Stimulated activated CD8-positive, alpha-beta memory T cell treated with anti-CD3 and anti-CD28 coated beads, Interleukin-4, amount 100 ng/mL, for 24 hours (primary cell): ENCODE measurements at regions not wholly inside any gene's neighbourhood (a gene's known extent, or its start where the extent isn't known, plus 50 kb on each side); places are given as distances from the start of the nearest gene placed in this dataset.

Experiments
- DNase-seq: peaks from one replicate; pipeline ENCODE4 v3.0.0-alpha.2; 2020; ENCODE audit warnings: low read depth

GRCh38 chr11:112465433-112466024 lies 204.9 kb upstream of the PLET1 start:
- no peak for DNase-seq

GRCh38 chr11:112467721-112468120 lies 207.1 kb upstream of the PLET1 start:
- DNase-seq, result no peak

GRCh38 chr11:112469376-112469775 lies 208.7 kb upstream of the PLET1 start:
- no peak for DNase-seq

GRCh38 chr11:112470355-112470754 lies 209.7 kb upstream of the PLET1 start:
- no peak for DNase-seq

- no peak for DNase-seq
Observed at GRCh38 chr11:112471731-112472130, 211.1 kb upstream of the PLET1 start.

- DNase-seq, result no peak
Observed at GRCh38 chr11:112477152-112477551, 216.5 kb upstream of the PLET1 start.

GRCh38 chr11:112477581-112478317 lies 217.1 kb upstream of the PLET1 start:
- no peak for DNase-seq

GRCh38 chr11:112478806-112479205 lies 218.1 kb upstream of the PLET1 start:
- no peak for DNase-seq

GRCh38 chr11:112481431-112481830 lies 220.8 kb upstream of the PLET1 start:
- no peak for DNase-seq

GRCh38 chr11:112481893-112482292 lies 221.2 kb upstream of the PLET1 start:
- DNase-seq, result no peak

GRCh38 chr11:112485280-112485679 lies 224.6 kb upstream of the PLET1 start:
- DNase-seq, result no peak

- DNase-seq, result no peak
Observed at GRCh38 chr11:112497826-112498225, 237.2 kb upstream of the PLET1 start.

- no peak for DNase-seq
Observed at GRCh38 chr11:112498701-112499100, 238.0 kb upstream of the PLET1 start.

- no peak for DNase-seq
Observed at GRCh38 chr11:112499153-112499880, 238.7 kb upstream of the PLET1 start.

- no peak for DNase-seq
Observed at GRCh38 chr11:112499881-112500204, 239.2 kb upstream of the PLET1 start.

- no peak for DNase-seq
Observed at GRCh38 chr11:112503410-112503809, 242.8 kb upstream of the PLET1 start.

- DNase-seq, result no peak
Observed at GRCh38 chr11:112504056-112504455, 243.4 kb upstream of the PLET1 start.

- DNase-seq, result no peak
Observed at GRCh38 chr11:112506852-112507251, 246.2 kb upstream of the PLET1 start.

- DNase-seq, result no peak
Observed at GRCh38 chr11:112507281-112507680, 246.6 kb upstream of the PLET1 start.

- DNase-seq, result no peak
Observed at GRCh38 chr11:112508750-112509149, 248.1 kb upstream of the PLET1 start.

GRCh38 chr11:112509300-112509699 lies 248.6 kb upstream of the PLET1 start:
- DNase-seq, result no peak

GRCh38 chr11:112511271-112511670 lies 250.6 kb upstream of the PLET1 start:
- DNase-seq, result no peak

GRCh38 chr11:112511911-112512310 lies 251.3 kb upstream of the PLET1 start:
- no peak for DNase-seq
